Panc1 (cell line): ENCODE measurements at regions not wholly inside any gene's neighbourhood (a gene's known extent, or its start where the extent isn't known, plus 50 kb on each side); places are given as distances from the start of the nearest gene placed in this dataset.

Experiments used
- ATAC-seq: fragments of 200-7000 bp; cut with Tn5 transposase; 2 replicates; pipeline ENCODE4 v1.9.1; 2020; ENCODE audit warnings: mild to moderate bottlenecking, moderate library complexity
- BruUV-seq: library from RNA; stranded (reverse); fragments of 400-500 nt; replicated peaks from 2 replicates; lab custom pipeline; 2021; lab: Mats Ljungman, UMichigan
- CTCF ChIA-PET: fragments of 300-600 bp; sonication (Branson Sonifier 250); formaldehyde crosslinking; loops from one replicate; lab custom pipeline; 2022; ENCODE audit warnings: antibody characterized with exemption; lab: Charles Lee
- POLR2A ChIA-PET: fragments of 300-600 bp; sonication (Branson Sonifier 250); formaldehyde crosslinking; loops from one replicate; lab custom pipeline; 2022; ENCODE audit warnings: antibody characterized with exemption; lab: Charles Lee
- DNase-seq: peaks from one replicate; pipeline ENCODE4 v3.0.0-alpha.2; 2010; ENCODE audit warnings: low read depth, low spot score
- H3K27ac ChIP-seq: 2 replicates; pipeline ENCODE4 v1.5.1; 2011; ENCODE audit warnings: mild to moderate bottlenecking, low read length, inconsistent platforms
- H3K27me3 ChIP-seq: fragments of 200-500 bp; sonication (Bioruptor generic); 2 replicates; pipeline ENCODE4 v1.6.0; 2014; ENCODE audit warnings: low read length, inconsistent platforms; ENCODE audit not compliant: control insufficient read depth, insufficient read depth
- H3K36me3 ChIP-seq: fragments of 200-500 bp; sonication (Bioruptor generic); 2 replicates; pipeline ENCODE4 v1.5.1; 2014; ENCODE audit warnings: inconsistent platforms, mild to moderate bottlenecking, low read length, moderate library complexity; ENCODE audit not compliant: control insufficient read depth, insufficient read depth
- H3K4me1 ChIP-seq: 2 replicates; pipeline ENCODE4 v1.5.1; 2011; ENCODE audit warnings: inconsistent platforms, mild to moderate bottlenecking, low read length, moderate library complexity; ENCODE audit not compliant: control insufficient read depth, insufficient read depth
- H3K4me3 ChIP-seq, 2 experiments: 2 replicates each; pipeline ENCODE4 v1.5.1; 2011 to 2012; ENCODE audit warnings: low read depth in 2 of 2, low read length in 2 of 2, mild to moderate bottlenecking in 2 of 2, inconsistent platforms in 1 of 2, moderate library complexity in 1 of 2
- H3K9me3 ChIP-seq: fragments of 200-500 bp; sonication (Bioruptor generic); 2 replicates; pipeline ENCODE4 v1.5.1; 2014; ENCODE audit warnings: low read depth, mild to moderate bottlenecking, inconsistent platforms, low read length, moderate library complexity; ENCODE audit not compliant: control insufficient read depth, insufficient read depth
- CTCF ChIP-seq: fragments of 450-650 bp; IDR thresholded peaks from 2 replicates; pipeline ENCODE4 v1.5.1; 2017; ENCODE audit warnings: mild to moderate bottlenecking
- POLR2AphosphoS5 ChIP-seq: IDR thresholded peaks from 2 replicates; pipeline ENCODE4 v1.6.1; 2012; ENCODE audit warnings: mild to moderate bottlenecking, low read depth, low read length, moderate library complexity
- REST ChIP-seq, 2 experiments: IDR thresholded peaks; 2 replicates each; pipeline ENCODE4 v1.6.1; 2011 to 2012; ENCODE audit warnings: low read depth in 2 of 2, control low read depth in 1 of 2, low read length in 1 of 2, mild to moderate bottlenecking in 1 of 2, moderate library complexity in 1 of 2; ENCODE audit not compliant: insufficient read depth in 1 of 2
- SIN3A ChIP-seq: IDR thresholded peaks from 2 replicates; pipeline ENCODE4 v1.6.1; 2012; ENCODE audit warnings: low read depth, mild to moderate bottlenecking, low read length, moderate library complexity, borderline replicate concordance; ENCODE audit not compliant: insufficient read depth
- TCF7L2 ChIP-seq: IDR thresholded peaks from 2 replicates; pipeline ENCODE4 v1.6.1; 2011; ENCODE audit warnings: mild to moderate bottlenecking, low read depth, low read length, inconsistent platforms
- in situ Hi-C: cut with HindIII; loops from 2 replicates; pipeline ENCODE4 v1.10.0; 2016; ENCODE audit warnings: low sequenced_read_pairs, low pct_unique_long_range_greater_than_20kb
- intact Hi-C: fragments of 100-400 bp; cut with micrococcal nuclease; formaldehyde crosslinking; loops from one replicate; pipeline ENCODE4 v1.10.0; 2022; ENCODE audit not compliant: unreplicated experiment

GRCh38 chr7:25926009-25926408, 226.0 kb upstream of the NFE2L3 start:
- no peaks in the 10 kb centered on the region for H3K9me3 ChIP-seq
- no peak overlapping the region for H3K4me3 ChIP-seq
- intact Hi-C loops (no loop called here), in situ Hi-C loops (no loop called here)
- no peak for ATAC-seq
- CTCF ChIA-PET: no interaction called here
- no peaks in the 10 kb centered on the region for H3K4me1 ChIP-seq
- TF ChIP-seq POLR2AphosphoS5 (no peak), TCF7L2 (no peak), REST (IDR thresholded peaks at IDR 0.05; ENCODE audit: insufficient read depth in 1 of 2, low read depth in 2 of 2, low read length in 1 of 2) (no peak), SIN3A (no peak), CTCF (no peak)
- DNase-seq: no peak
- H3K27me3 ChIP-seq: peaks cover 2% of the 10 kb centered on the region; the same call in 1 of the 2 replicates
- BruUV-seq: no TSS peak
- H3K36me3 ChIP-seq: no peaks in the 10 kb centered on the region
- no peak overlapping the region for H3K27ac ChIP-seq
- POLR2A ChIA-PET: no interaction called here

GRCh38 chr7:25926451-25926850, 225.5 kb upstream of the NFE2L3 start:
- ChIA-PET POLR2A (no interaction called here), CTCF (no interaction called here)
- Histone ChIP-seq H3K4me1 (no peaks in the 10 kb centered on the region), H3K36me3 (no peaks in the 10 kb centered on the region), H3K9me3 (no peaks in the 10 kb centered on the region), H3K27ac (no peak overlapping the region), H3K4me3 (no peak overlapping the region), H3K27me3 (peaks cover 5% of the 10 kb centered on the region; the same call in 1 of the 2 replicates)
- in situ Hi-C loops (no loop called here), intact Hi-C loops (no loop called here)
- TF ChIP-seq CTCF (no peak), REST (IDR thresholded peaks at IDR 0.05; ENCODE audit: insufficient read depth in 1 of 2, low read depth in 2 of 2, low read length in 1 of 2) (no peak), SIN3A (no peak), TCF7L2 (no peak), POLR2AphosphoS5 (no peak)
- no peak for ATAC-seq
- no TSS peak for BruUV-seq
- DNase-seq: no peak
